CD8-positive, alpha-beta memory T cell (primary cell): ENCODE measurements at regions not wholly inside any gene's neighbourhood (a gene's known extent, or its start where the extent isn't known, plus 50 kb on each side); places are given as distances from the start of the nearest gene placed in this dataset.

Experiments used
- CTCF ChIA-PET: fragments of 350-600 bp; sonication (Branson Sonifier 250); formaldehyde crosslinking; loops from one replicate; lab custom pipeline; 2021; ENCODE audit warnings: antibody characterized with exemption; lab: Charles Lee
- POLR2A ChIA-PET: fragments of 350-600 bp; sonication (Branson Sonifier 250); formaldehyde crosslinking; loops from one replicate; lab custom pipeline; 2021; ENCODE audit warnings: antibody characterized with exemption; lab: Charles Lee
- DNase-seq, 5 donors: peaks; one replicate each; pipeline versions ENCODE4 v3.0.0 to v3.0.0-alpha.2; 2020 to 2022; ENCODE audit warnings: mixed read lengths in 1 of 5
- H3K27ac ChIP-seq: one replicate; pipeline ENCODE4 v1.7.0; 2013; ENCODE audit warnings: low read depth, mild to moderate bottlenecking, low read length, moderate library complexity
- H3K27me3 ChIP-seq: 2 replicates; pipeline ENCODE4 v1.7.0; 2013; ENCODE audit warnings: low read length, mild to moderate bottlenecking; ENCODE audit not compliant: insufficient read depth, poor library complexity, severe bottlenecking
- H3K36me3 ChIP-seq: 2 replicates; pipeline ENCODE4 v1.7.0; 2013; ENCODE audit warnings: mild to moderate bottlenecking, low read length, moderate library complexity; ENCODE audit not compliant: insufficient read depth
- H3K4me1 ChIP-seq: 2 replicates; pipeline ENCODE4 v1.7.0; 2013; ENCODE audit warnings: mild to moderate bottlenecking, low read length, moderate library complexity; ENCODE audit not compliant: insufficient read depth
- H3K4me3 ChIP-seq: 2 replicates; pipeline ENCODE4 v1.7.0; 2013; ENCODE audit warnings: mild to moderate bottlenecking, low read length
- H3K9me3 ChIP-seq: 2 replicates; pipeline ENCODE4 v1.7.0; 2013; ENCODE audit warnings: mild to moderate bottlenecking, low read length
- H3K27ac Mint-ChIP-seq, 8 donors: one replicate each; pipeline ENCODE4 v1.8.0; 2020 to 2021; ENCODE audit warnings: mixed read lengths in 8 of 8, mild to moderate bottlenecking in 6 of 8, inconsistent platforms in 3 of 8, moderate library complexity in 3 of 8
- H3K27me3 Mint-ChIP-seq, 2 donors: one replicate each; pipeline ENCODE4 v1.8.0; 2020 to 2021; ENCODE audit warnings: mixed read lengths in 2 of 2, mild to moderate bottlenecking in 1 of 2, moderate library complexity in 1 of 2
- H3K36me3 Mint-ChIP-seq, 3 donors: one replicate each; pipeline ENCODE4 v1.8.0; 2020 to 2021; ENCODE audit warnings: mixed read lengths in 3 of 3, inconsistent platforms in 1 of 3, mild to moderate bottlenecking in 1 of 3
- H3K4me1 Mint-ChIP-seq, 3 donors: one replicate each; pipeline ENCODE4 v1.8.0; 2020 to 2021; ENCODE audit warnings: mixed read lengths in 3 of 3, inconsistent platforms in 1 of 3, mild to moderate bottlenecking in 1 of 3
- H3K4me3 Mint-ChIP-seq, 7 donors: one replicate each; pipeline ENCODE4 v1.8.0; 2020 to 2021; ENCODE audit warnings: mixed read lengths in 7 of 7, mild to moderate bottlenecking in 6 of 7, moderate library complexity in 4 of 7, inconsistent platforms in 2 of 7
- H3K9me3 Mint-ChIP-seq, 5 donors: one replicate each; pipeline ENCODE4 v1.8.0; 2020 to 2022; ENCODE audit warnings: mixed read lengths in 5 of 5, mild to moderate bottlenecking in 3 of 5, moderate library complexity in 2 of 5, inconsistent platforms in 1 of 5

DNA sequence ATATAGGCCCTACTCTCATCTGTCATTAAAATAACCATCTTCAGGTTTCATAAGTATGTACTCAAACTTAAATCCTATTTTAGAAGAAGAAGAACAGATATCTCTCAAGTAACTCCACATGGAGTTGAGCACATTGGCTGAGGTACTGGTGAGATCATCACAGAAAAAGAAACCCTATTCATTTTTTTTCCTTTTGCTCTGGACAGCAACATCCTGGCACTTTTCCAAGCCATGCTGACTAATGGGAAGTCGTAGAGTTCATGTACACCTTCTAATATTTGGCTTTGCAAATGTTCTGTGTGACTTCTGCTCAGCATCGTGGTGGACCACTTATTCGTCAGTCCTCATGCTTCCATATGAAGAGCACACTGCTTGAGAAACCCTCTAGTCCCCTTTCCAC is 336.0 kb upstream of the KCNH8 start:
- Histone ChIP-seq H3K36me3 (no peaks in the 10 kb centered on the region), H3K4me1 (no peaks in the 10 kb centered on the region), H3K27ac (no peak overlapping the region), H3K9me3 (no peaks in the 10 kb centered on the region), H3K4me3 (no peak overlapping the region), H3K27me3 (no peaks in the 10 kb centered on the region)
- Mint-ChIP-seq H3K4me3 (no peak overlapping the region), H3K36me3 (peaks cover 0 to 7% (median 0%) of the 10 kb centered on the region in 3 donors), H3K27ac (no peak overlapping the region), H3K27me3 (peaks cover 0 to 13% of the 10 kb centered on the region in 2 donors), H3K9me3 (peaks cover 0 to 3% (median 0%) of the 10 kb centered on the region in 5 donors), H3K4me1 (peaks cover 0 to 3% (median 2%) of the 10 kb centered on the region in 3 donors)
- ChIA-PET POLR2A (no interaction called here), CTCF (no interaction called here)
- no peak for DNase-seq

DNA sequence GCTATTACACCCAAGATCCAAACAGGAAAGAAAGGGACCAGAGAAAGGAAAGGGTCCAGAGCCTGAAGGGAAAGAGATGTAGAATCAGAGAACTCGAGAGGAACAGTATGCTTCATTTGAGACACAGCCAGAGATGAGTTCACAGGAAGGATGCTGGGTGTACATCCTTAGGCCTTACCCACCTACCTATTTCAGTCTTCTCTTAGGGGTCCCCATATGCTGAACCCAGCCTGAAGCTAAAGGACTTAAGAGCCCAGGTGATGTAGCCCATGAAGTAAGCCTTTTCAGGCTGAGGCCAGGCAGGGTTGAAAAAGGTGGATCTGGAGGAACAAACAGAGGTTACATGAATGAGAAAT is 338.0 kb upstream of the KCNH8 start:
- DNase-seq, result no peak
- ChIA-PET CTCF (no interaction called here), POLR2A (no interaction called here)
- H3K4me1 ChIP-seq, result no peaks in the 10 kb centered on the region
- H3K4me3 ChIP-seq, result no peak overlapping the region
- no peaks in the 10 kb centered on the region for H3K36me3 ChIP-seq
- H3K9me3 ChIP-seq, result no peaks in the 10 kb centered on the region
- Mint-ChIP-seq H3K27me3 (peaks cover 1 to 12% of the 10 kb centered on the region in 2 donors), H3K9me3 (no peaks in the 10 kb centered on the region), H3K4me3 (no peak overlapping the region), H3K36me3 (peaks cover 0 to 1% (median 0%) of the 10 kb centered on the region in 3 donors), H3K27ac (no peak overlapping the region), H3K4me1 (no peaks in the 10 kb centered on the region)
- no peak overlapping the region for H3K27ac ChIP-seq
- H3K27me3 ChIP-seq, result no peaks in the 10 kb centered on the region

DNA sequence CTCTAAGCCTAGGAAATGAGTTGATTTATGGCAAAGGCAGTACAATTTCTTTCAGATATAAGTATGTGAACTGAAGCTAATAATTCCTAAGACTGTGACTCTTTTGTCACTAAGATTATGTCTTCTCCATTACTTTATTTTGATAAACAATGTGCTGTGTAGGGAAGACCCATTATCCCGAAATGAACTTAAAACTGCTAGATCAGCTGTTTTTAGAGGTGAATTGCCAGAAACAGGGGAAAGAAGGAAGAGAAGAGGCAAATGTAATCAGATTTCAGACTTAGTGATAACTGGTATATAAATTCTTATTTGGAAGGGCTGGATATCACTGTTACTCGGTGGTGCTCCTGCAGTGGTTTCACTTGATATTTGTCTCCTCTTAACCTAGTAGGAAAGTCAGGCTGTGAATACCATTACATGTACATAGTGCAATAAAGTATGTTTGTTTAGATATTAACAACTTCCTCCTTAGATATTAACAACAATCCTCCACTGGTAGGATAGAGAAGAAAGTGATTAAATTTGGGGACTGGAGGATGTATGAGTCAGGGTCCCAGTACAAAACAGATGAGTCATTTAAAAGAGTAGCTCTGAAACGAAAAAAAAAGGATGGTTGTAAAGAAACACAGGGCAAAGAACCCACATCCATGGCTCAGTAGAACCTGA is 338.5 kb upstream of the KCNH8 start:
- H3K27ac Mint-ChIP-seq, result no peak overlapping the region
- ChIA-PET POLR2A (no interaction called here), CTCF (no interaction called here)
- no peaks in the 10 kb centered on the region for H3K4me1 Mint-ChIP-seq
- Histone ChIP-seq H3K27me3 (no peaks in the 10 kb centered on the region), H3K36me3 (no peaks in the 10 kb centered on the region), H3K9me3 (no peaks in the 10 kb centered on the region), H3K4me1 (no peaks in the 10 kb centered on the region), H3K4me3 (no peak overlapping the region), H3K27ac (no peak overlapping the region)
- H3K36me3 Mint-ChIP-seq, result peaks cover 0 to 1% (median 0%) of the 10 kb centered on the region in 3 donors
- peaks cover 1 to 12% of the 10 kb centered on the region in 2 donors for H3K27me3 Mint-ChIP-seq
- no peak overlapping the region for H3K4me3 Mint-ChIP-seq
- DNase-seq, result no peak
- no peaks in the 10 kb centered on the region for H3K9me3 Mint-ChIP-seq

DNA sequence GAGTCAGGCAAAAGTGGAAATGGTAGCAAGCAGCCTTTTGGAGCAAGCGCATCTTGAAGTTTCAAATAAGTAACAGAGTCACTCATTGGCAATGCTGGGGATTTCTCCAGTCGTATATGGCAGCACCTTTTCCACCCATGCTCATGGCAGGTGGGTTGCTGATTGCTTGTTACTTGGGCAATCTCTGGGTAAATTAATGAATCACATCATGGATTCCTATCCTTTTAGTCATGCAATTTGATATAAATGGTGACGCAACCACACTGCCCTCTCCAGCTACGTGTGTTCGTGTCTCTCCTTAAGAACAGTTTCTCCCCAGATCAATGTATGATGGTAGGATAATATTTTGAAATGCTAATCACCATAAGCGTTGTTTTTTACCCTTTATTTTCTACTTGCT is 339.9 kb upstream of the KCNH8 start:
- Histone ChIP-seq H3K9me3 (no peaks in the 10 kb centered on the region), H3K27me3 (no peaks in the 10 kb centered on the region), H3K27ac (no peak overlapping the region), H3K4me1 (no peaks in the 10 kb centered on the region), H3K4me3 (no peak overlapping the region), H3K36me3 (no peaks in the 10 kb centered on the region)
- ChIA-PET POLR2A (no interaction called here), CTCF (no interaction called here)
- Mint-ChIP-seq H3K36me3 (peaks cover 0 to 1% (median 0%) of the 10 kb centered on the region in 3 donors), H3K27me3 (peaks cover 1 to 12% of the 10 kb centered on the region in 2 donors), H3K27ac (no peak overlapping the region), H3K4me3 (no peak overlapping the region), H3K9me3 (no peaks in the 10 kb centered on the region), H3K4me1 (no peaks in the 10 kb centered on the region)
- no peak for DNase-seq

DNA sequence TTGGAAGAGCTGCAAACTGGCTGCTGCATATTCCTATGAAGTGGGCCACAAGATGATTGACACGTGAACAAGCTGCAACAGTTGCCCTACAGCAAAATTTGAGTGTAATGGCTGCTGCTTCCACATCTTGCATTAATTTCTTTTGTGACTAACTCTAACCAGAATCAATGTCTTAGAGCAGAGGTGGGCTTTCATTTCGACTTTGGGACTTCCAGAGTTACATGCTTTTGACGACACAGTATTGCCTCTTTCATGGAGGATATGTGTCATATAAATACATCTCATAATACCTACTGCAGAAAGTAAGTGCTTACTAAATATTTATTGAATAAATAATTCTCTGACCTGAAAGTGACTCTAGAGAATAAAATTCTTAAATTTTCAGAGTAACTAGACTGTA is 340.7 kb upstream of the KCNH8 start:
- Mint-ChIP-seq H3K27ac (no peak overlapping the region), H3K9me3 (no peaks in the 10 kb centered on the region), H3K4me3 (no peak overlapping the region), H3K36me3 (peaks cover 0 to 1% (median 0%) of the 10 kb centered on the region in 3 donors), H3K27me3 (peaks cover 1 to 12% of the 10 kb centered on the region in 2 donors), H3K4me1 (no peaks in the 10 kb centered on the region)
- ChIA-PET CTCF (no interaction called here), POLR2A (no interaction called here)
- DNase-seq, result no peak
- no peaks in the 10 kb centered on the region for H3K4me1 ChIP-seq
- H3K27ac ChIP-seq, result no peak overlapping the region
- no peaks in the 10 kb centered on the region for H3K9me3 ChIP-seq
- no peaks in the 10 kb centered on the region for H3K27me3 ChIP-seq
- no peaks in the 10 kb centered on the region for H3K36me3 ChIP-seq
- no peak overlapping the region for H3K4me3 ChIP-seq

DNA sequence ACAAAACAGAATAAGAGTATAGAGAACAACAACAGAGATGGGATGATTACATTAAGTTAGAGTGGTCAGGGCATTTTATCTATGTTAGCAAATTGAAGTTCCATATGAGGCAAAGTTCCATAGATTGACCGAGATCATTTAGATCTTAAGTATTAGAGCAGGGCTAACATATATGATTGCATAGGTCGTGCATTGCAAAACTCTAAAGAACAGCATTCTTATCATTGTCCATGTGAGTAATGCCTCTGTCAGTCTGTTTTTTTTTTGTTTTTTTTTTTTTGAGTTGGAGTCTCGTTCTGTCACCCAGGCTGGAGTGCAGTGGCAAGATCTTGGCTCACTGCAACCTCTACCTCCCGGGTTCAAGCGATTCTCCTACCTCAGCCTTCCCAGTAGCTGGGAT is 341.7 kb upstream of the KCNH8 start:
- no peak overlapping the region for H3K4me3 Mint-ChIP-seq
- no peak for DNase-seq
- no peaks in the 10 kb centered on the region for H3K9me3 ChIP-seq
- H3K27ac ChIP-seq, result no peak overlapping the region
- H3K4me3 ChIP-seq, result no peak overlapping the region
- H3K4me1 ChIP-seq, result no peaks in the 10 kb centered on the region
- H3K27me3 ChIP-seq, result no peaks in the 10 kb centered on the region
- no peaks in the 10 kb centered on the region for H3K36me3 ChIP-seq
- ChIA-PET POLR2A (no interaction called here), CTCF (no interaction called here)
- H3K9me3 Mint-ChIP-seq, result no peaks in the 10 kb centered on the region
- no peaks in the 10 kb centered on the region for H3K4me1 Mint-ChIP-seq
- no peak overlapping the region for H3K27ac Mint-ChIP-seq
- H3K36me3 Mint-ChIP-seq, result peaks cover 0 to 1% (median 0%) of the 10 kb centered on the region in 3 donors
- H3K27me3 Mint-ChIP-seq, result peaks cover 1 to 16% of the 10 kb centered on the region in 2 donors

DNA sequence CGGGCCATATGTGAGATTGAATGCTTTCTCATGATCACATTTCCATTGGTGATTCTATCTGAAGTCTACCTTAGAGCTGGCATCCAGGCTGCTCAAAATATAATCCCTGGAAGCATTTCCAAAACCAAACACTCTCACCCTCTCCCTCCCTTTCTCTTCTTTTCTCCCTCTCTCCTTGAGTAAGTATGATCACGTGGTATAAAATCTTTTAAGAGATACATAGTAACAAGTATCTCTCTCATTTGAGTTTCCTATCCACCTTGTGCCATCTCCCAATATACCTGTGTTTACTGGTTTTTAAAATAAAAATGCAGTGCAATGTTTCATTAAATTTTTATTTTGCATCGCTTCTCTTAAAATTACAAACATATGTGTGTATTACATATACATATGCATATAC is 350.9 kb upstream of the KCNH8 start:
- ChIA-PET POLR2A (no interaction called here), CTCF (no interaction called here)
- H3K4me1 ChIP-seq, result no peaks in the 10 kb centered on the region
- Mint-ChIP-seq H3K27ac (no peak overlapping the region), H3K36me3 (no peaks in the 10 kb centered on the region), H3K9me3 (peaks cover 0 to 3% (median 0%) of the 10 kb centered on the region in 5 donors), H3K4me1 (no peaks in the 10 kb centered on the region), H3K4me3 (no peak overlapping the region), H3K27me3 (peaks cover 0 to 11% of the 10 kb centered on the region in 2 donors)
- H3K36me3 ChIP-seq, result no peaks in the 10 kb centered on the region
- H3K4me3 ChIP-seq, result no peak overlapping the region
- no peaks in the 10 kb centered on the region for H3K27me3 ChIP-seq
- DNase-seq, result no peak
- H3K9me3 ChIP-seq, result no peaks in the 10 kb centered on the region
- H3K27ac ChIP-seq, result no peak overlapping the region

DNA sequence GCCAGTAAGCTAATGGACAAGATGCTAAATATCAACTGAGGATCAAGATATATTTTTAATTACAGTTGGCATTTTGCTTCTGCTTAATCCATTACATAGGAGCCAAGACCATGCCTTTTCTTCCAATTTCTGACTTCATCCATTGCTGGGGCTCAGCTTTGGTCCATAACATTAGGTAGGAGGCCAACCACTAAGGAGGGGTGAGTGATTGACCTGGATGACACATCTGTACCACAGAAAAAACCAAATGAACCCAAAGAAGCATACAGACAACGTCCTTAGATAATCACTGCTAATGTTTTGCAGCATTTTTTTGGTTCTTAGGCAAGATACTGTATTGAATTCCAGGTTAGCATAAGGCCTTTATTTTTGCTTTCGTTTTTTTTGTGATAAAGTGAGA is 353.2 kb upstream of the KCNH8 start:
- Histone ChIP-seq H3K4me1 (no peaks in the 10 kb centered on the region), H3K27ac (no peak overlapping the region), H3K4me3 (no peak overlapping the region), H3K36me3 (no peaks in the 10 kb centered on the region), H3K9me3 (no peaks in the 10 kb centered on the region), H3K27me3 (no peaks in the 10 kb centered on the region)
- H3K27me3 Mint-ChIP-seq, result no peaks in the 10 kb centered on the region
- no peak overlapping the region for H3K27ac Mint-ChIP-seq
- ChIA-PET POLR2A (no interaction called here), CTCF (no interaction called here)
- no peak for DNase-seq
- peaks cover 0 to 3% (median 0%) of the 10 kb centered on the region in 5 donors for H3K9me3 Mint-ChIP-seq
- H3K4me3 Mint-ChIP-seq, result no peak overlapping the region
- no peaks in the 10 kb centered on the region for H3K4me1 Mint-ChIP-seq
- no peaks in the 10 kb centered on the region for H3K36me3 Mint-ChIP-seq
